ENCODE measurements at regions not wholly inside any gene's neighbourhood (a gene's known extent, or its start where the extent isn't known, plus 50 kb on each side); places are given as distances from the start of the nearest gene placed in this dataset.

DNA sequence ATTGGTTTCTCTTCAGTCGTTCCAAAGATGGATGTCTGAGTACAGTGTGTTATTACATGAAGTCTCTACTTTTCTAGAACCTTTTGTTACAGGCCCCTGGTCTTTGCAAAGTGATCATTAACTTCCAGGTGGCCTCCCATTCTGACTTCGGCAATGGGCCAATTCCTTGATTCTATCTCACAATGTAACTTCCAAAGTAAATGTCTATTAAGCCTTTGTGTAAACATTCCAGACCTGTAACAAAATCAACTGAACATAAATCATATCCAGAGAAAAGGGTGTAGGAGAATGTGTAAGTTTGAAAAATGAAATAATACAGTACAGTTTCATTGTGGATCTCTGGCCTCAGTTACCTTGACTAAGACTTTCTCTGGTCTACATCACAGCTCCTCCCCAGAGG, 187.8 kb upstream of the JAG1 start:
- ATAC-seq (no peak), DNase-seq (ENCODE audit: low read depth, low spot score) (no peak)
- peaks cover 4% of the 10 kb centered on the region for H3K4me1 ChIP-seq (ENCODE audit: control insufficient read depth, insufficient read depth, low read length)
- ChIA-PET CTCF (no interaction called here), POLR2A (no interaction called here)
- intact Hi-C loops (cut with micrococcal nuclease; ENCODE audit: unreplicated experiment) = no loop called here
- no TSS peak for BruUV-seq (replicated peaks)
- no peaks in the 10 kb centered on the region for H3K9me3 ChIP-seq (ENCODE audit: control insufficient read depth, insufficient read depth, low read depth, low read length)
- TF ChIP-seq, protein P1, sequence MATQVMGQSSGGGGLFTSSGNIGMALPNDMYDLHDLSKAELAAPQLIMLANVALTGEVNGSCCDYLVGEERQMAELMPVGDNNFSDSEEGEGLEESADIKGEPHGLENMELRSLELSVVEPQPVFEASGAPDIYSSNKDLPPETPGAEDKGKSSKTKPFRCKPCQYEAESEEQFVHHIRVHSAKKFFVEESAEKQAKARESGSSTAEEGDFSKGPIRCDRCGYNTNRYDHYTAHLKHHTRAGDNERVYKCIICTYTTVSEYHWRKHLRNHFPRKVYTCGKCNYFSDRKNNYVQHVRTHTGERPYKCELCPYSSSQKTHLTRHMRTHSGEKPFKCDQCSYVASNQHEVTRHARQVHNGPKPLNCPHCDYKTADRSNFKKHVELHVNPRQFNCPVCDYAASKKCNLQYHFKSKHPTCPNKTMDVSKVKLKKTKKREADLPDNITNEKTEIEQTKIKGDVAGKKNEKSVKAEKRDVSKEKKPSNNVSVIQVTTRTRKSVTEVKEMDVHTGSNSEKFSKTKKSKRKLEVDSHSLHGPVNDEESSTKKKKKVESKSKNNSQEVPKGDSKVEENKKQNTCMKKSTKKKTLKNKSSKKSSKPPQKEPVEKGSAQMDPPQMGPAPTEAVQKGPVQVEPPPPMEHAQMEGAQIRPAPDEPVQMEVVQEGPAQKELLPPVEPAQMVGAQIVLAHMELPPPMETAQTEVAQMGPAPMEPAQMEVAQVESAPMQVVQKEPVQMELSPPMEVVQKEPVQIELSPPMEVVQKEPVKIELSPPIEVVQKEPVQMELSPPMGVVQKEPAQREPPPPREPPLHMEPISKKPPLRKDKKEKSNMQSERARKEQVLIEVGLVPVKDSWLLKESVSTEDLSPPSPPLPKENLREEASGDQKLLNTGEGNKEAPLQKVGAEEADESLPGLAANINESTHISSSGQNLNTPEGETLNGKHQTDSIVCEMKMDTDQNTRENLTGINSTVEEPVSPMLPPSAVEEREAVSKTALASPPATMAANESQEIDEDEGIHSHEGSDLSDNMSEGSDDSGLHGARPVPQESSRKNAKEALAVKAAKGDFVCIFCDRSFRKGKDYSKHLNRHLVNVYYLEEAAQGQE (IDR thresholded peaks at IDR 0.05; ENCODE audit: insufficient read depth in 1 of 2, low read depth in 2 of 2, low read length in 1 of 2) = no peak
- TF ChIP-seq, protein P2, sequence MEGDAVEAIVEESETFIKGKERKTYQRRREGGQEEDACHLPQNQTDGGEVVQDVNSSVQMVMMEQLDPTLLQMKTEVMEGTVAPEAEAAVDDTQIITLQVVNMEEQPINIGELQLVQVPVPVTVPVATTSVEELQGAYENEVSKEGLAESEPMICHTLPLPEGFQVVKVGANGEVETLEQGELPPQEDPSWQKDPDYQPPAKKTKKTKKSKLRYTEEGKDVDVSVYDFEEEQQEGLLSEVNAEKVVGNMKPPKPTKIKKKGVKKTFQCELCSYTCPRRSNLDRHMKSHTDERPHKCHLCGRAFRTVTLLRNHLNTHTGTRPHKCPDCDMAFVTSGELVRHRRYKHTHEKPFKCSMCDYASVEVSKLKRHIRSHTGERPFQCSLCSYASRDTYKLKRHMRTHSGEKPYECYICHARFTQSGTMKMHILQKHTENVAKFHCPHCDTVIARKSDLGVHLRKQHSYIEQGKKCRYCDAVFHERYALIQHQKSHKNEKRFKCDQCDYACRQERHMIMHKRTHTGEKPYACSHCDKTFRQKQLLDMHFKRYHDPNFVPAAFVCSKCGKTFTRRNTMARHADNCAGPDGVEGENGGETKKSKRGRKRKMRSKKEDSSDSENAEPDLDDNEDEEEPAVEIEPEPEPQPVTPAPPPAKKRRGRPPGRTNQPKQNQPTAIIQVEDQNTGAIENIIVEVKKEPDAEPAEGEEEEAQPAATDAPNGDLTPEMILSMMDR (IDR thresholded peaks at IDR 0.05) = no peak
- TF ChIP-seq SIN3A (IDR thresholded peaks at IDR 0.05; ENCODE audit: borderline replicate concordance, insufficient read depth, low read depth, low read length) (no peak), TCF7L2 (IDR thresholded peaks at IDR 0.05; ENCODE audit: low read depth, low read length) (no peak), POLR2AphosphoS5 (IDR thresholded peaks at IDR 0.05; ENCODE audit: low read depth, low read length) (no peak)
- no peak overlapping the region for H3K27ac ChIP-seq (ENCODE audit: low read length)
- H3K4me3 ChIP-seq (ENCODE audit: low read depth in 2 of 2, low read length in 2 of 2) = no peak overlapping the region
- in situ Hi-C loops (cut with HindIII; ENCODE audit: low pct_unique_long_range_greater_than_20kb, low sequenced_read_pairs) = no loop called here
- no peaks in the 10 kb centered on the region for H3K36me3 ChIP-seq (ENCODE audit: control insufficient read depth, insufficient read depth, low read length)
- no peaks in the 10 kb centered on the region for H3K27me3 ChIP-seq (ENCODE audit: control insufficient read depth, insufficient read depth, low read length)

DNA sequence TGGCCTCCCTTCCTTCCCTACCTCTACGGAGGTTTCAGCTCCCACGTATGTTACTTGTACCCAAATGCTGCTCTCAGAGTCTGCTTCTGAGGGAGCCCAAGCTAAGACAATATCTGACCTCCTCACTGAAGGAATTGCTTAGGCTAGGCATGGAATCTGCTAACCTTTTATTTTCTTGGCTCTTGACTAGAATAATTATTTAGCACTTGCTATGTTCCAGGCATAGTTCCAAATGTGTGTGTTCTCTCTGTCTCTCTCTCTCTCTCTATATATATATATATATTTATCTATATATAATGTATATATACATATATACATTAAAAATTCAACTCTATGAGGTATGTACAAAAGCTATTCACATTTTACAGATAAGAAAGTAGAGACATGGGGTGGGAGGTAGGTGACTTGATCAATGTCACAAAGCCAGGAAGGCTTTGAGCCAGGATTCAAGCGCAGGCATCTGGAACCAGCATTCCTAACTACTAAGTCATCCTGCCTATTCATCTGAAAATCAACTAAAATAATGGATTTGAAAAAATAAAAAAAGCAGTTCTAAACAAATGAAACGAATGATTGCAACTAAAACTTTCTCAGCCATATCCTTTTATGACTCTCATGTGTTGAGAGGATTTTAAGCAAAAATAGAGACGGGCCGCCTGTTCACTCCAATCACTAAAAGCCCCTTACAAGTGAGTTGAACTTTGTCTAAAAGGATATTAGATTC, 189.7 kb upstream of the JAG1 start:
- in situ Hi-C loops (cut with HindIII; ENCODE audit: low pct_unique_long_range_greater_than_20kb, low sequenced_read_pairs) = no loop called here
- Histone ChIP-seq H3K9me3 (ENCODE audit: control insufficient read depth, insufficient read depth, low read depth, low read length) (no peaks in the 10 kb centered on the region), H3K27ac (ENCODE audit: low read length) (no peak overlapping the region), H3K27me3 (ENCODE audit: control insufficient read depth, insufficient read depth, low read length) (no peaks in the 10 kb centered on the region), H3K4me1 (ENCODE audit: control insufficient read depth, insufficient read depth, low read length) (peaks cover 4% of the 10 kb centered on the region), H3K4me3 (ENCODE audit: low read depth in 2 of 2, low read length in 2 of 2) (no peak overlapping the region), H3K36me3 (ENCODE audit: control insufficient read depth, insufficient read depth, low read length) (no peaks in the 10 kb centered on the region)
- ChIA-PET CTCF (no interaction called here), POLR2A (interaction anchor here (0.7 kb wide), 1 partner anchor 885 kb away, joined by 4 read pairs; no protein-coding TSS in a partner anchor)
- intact Hi-C loops (cut with micrococcal nuclease; ENCODE audit: unreplicated experiment) = no loop called here
- TF ChIP-seq, protein P1 (IDR thresholded peaks at IDR 0.05; ENCODE audit: insufficient read depth in 1 of 2, low read depth in 2 of 2, low read length in 1 of 2) = no peak
- TF ChIP-seq POLR2AphosphoS5 (IDR thresholded peaks at IDR 0.05; ENCODE audit: low read depth, low read length) (no peak), SIN3A (IDR thresholded peaks at IDR 0.05; ENCODE audit: borderline replicate concordance, insufficient read depth, low read depth, low read length) (no peak), TCF7L2 (IDR thresholded peaks at IDR 0.05; ENCODE audit: low read depth, low read length) (no peak)
- TF ChIP-seq, protein P2 (IDR thresholded peaks at IDR 0.05) = no peak
- BruUV-seq (replicated peaks) = no TSS peak
- no peak for ATAC-seq
- DNase-seq (ENCODE audit: low read depth, low spot score) = no peak

Measured in Panc1 (cell line).